ENCODE measurements at regions not wholly inside any gene's neighbourhood (a gene's known extent, or its start where the extent isn't known, plus 50 kb on each side); places are given as distances from the start of the nearest gene placed in this dataset.

DNA sequence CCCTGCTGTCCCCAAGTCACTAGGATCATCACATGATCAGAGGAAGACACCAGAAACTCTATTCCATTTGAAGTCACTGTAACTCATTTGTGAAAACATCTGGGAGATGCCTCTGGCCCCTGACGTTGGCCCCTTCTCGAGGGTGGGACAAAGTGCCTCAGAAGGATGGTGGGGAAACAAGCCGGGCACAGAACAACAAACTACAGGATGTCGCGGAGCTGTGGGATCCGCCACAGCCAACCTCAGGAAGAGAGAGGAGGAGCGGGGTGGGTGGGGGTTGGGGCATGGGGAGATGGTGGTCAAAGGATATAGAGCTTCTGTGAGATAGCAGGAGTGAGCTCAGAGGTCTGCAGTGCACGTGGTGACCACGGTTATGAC is 265.6 kb upstream of the TCERG1L start:
- H3K18ac ChIP-seq (ENCODE audit: insufficient read length, low read depth, low read length), result no peak overlapping the region
- H2BK20ac ChIP-seq (ENCODE audit: low read depth, low read length, poor library complexity, severe bottlenecking), result no peak overlapping the region
- no peak overlapping the region for H4K8ac ChIP-seq (replicated peaks; ENCODE audit: insufficient read length, low read depth, low read length)
- no peak overlapping the region; the same call in 1 of the 2 replicates for H3K14ac ChIP-seq (ENCODE audit: insufficient read depth, low read length)
- H3K9me3 Mint-ChIP-seq, result no peaks in the 10 kb centered on the region
- no peak overlapping the region for H4K5ac ChIP-seq (ENCODE audit: insufficient read length, low read depth, low read length)
- no peaks in the 10 kb centered on the region for H3K79me2 ChIP-seq (ENCODE audit: insufficient read depth, low read length)
- no peak overlapping the region for H3K4me3 Mint-ChIP-seq
- no peak overlapping the region for H3K4me2 ChIP-seq (ENCODE audit: insufficient read depth, insufficient read length, low read length)
- WGBS (ENCODE audit: extremely low coverage, insufficient read length, low lambda C conversion rate), result no CpG with 5 or more reads among the region's 9 CpGs
- no peaks in the 10 kb centered on the region for H3K4me1 ChIP-seq (ENCODE audit: insufficient read depth, low read length)
- H3K9me3 ChIP-seq (ENCODE audit: control insufficient read depth, low read depth, low read length), result no peaks in the 10 kb centered on the region
- no peaks in the 10 kb centered on the region for H4K20me1 ChIP-seq (ENCODE audit: control insufficient read depth, insufficient read depth, insufficient read length)
- H3K27me3 Mint-ChIP-seq (ENCODE audit: low read depth), result no peaks in the 10 kb centered on the region; the same call in 1 of the 2 replicates
- no peak overlapping the region for H3K27ac ChIP-seq (ENCODE audit: insufficient read length, low read depth, low read length)
- no peak overlapping the region for H3T11ph ChIP-seq (ENCODE audit: low read length)
- H2BK12ac ChIP-seq (ENCODE audit: insufficient read length, low read depth, low read length), result no peak overlapping the region
- H3K56ac ChIP-seq (ENCODE audit: insufficient read length, low read depth, low read length), result no peak overlapping the region
- no peak overlapping the region for H4K91ac ChIP-seq (ENCODE audit: insufficient read length, low read depth, low read length)
- no peak overlapping the region for H2BK120ac ChIP-seq (ENCODE audit: low read depth, low read length, poor library complexity, severe bottlenecking)
- H3K27me3 ChIP-seq (ENCODE audit: insufficient read depth, low read length), result no peaks in the 10 kb centered on the region
- H2BK5ac ChIP-seq (ENCODE audit: insufficient read length, low read length), result no peak overlapping the region
- H3K27ac Mint-ChIP-seq, result no peak overlapping the region
- H3K36me3 Mint-ChIP-seq (ENCODE audit: insufficient read depth in 1 of 3, low read depth in 3 of 3), result no peaks in the 10 kb centered on the region; a peak in 1 of 7 replicates
- H3K23ac ChIP-seq (ENCODE audit: insufficient read length, low read depth, low read length), result no peak overlapping the region
- DNase-seq, result no peak
- no peak overlapping the region for H2BK15ac ChIP-seq (ENCODE audit: low read depth, low read length)
- H2AFZ ChIP-seq (ENCODE audit: low read length), result no peak overlapping the region
- TF ChIP-seq, protein P1, sequence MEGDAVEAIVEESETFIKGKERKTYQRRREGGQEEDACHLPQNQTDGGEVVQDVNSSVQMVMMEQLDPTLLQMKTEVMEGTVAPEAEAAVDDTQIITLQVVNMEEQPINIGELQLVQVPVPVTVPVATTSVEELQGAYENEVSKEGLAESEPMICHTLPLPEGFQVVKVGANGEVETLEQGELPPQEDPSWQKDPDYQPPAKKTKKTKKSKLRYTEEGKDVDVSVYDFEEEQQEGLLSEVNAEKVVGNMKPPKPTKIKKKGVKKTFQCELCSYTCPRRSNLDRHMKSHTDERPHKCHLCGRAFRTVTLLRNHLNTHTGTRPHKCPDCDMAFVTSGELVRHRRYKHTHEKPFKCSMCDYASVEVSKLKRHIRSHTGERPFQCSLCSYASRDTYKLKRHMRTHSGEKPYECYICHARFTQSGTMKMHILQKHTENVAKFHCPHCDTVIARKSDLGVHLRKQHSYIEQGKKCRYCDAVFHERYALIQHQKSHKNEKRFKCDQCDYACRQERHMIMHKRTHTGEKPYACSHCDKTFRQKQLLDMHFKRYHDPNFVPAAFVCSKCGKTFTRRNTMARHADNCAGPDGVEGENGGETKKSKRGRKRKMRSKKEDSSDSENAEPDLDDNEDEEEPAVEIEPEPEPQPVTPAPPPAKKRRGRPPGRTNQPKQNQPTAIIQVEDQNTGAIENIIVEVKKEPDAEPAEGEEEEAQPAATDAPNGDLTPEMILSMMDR (conservative IDR thresholded peaks at IDR 0.05), result no peak
- H3K79me1 ChIP-seq (ENCODE audit: insufficient read depth, low read depth, low read length, poor library complexity, severe bottlenecking), result no peaks in the 10 kb centered on the region
- no peak overlapping the region for H3K4ac ChIP-seq (ENCODE audit: low read depth, low read length)
- H3K4me1 Mint-ChIP-seq, result peaks cover 0 to 4% of the 10 kb centered on the region in 2 experiments; a peak in 1 of 4 replicates
- no peaks in the 10 kb centered on the region for H3K23me2 ChIP-seq (ENCODE audit: insufficient read length, low read depth, low read length, poor library complexity, severe bottlenecking)
- H2AK5ac ChIP-seq (ENCODE audit: insufficient read length, low read length), result no peak overlapping the region
- no peak overlapping the region for H3K9ac ChIP-seq (ENCODE audit: extremely low read depth, insufficient read length, low read length)
